K562 (cell line): ENCODE measurements at regions not wholly inside any gene's neighbourhood (a gene's known extent, or its start where the extent isn't known, plus 50 kb on each side); places are given as distances from the start of the nearest gene placed in this dataset.

Experiments
- ATAC-seq: fragments of 200-7000 bp; cut with Tn5 transposase; 3 replicates; pipeline ENCODE4 v1.9.1; 2020; ENCODE audit warnings: moderate library complexity
- BruUV-seq: library from RNA; stranded (reverse); fragments of 400-500 nt; replicated peaks from 2 replicates; lab custom pipeline; 2021; lab: Mats Ljungman, UMichigan
- CTCF ChIA-PET: fragments of 300-600 bp; formaldehyde crosslinking; extraction: SDS; loops from one replicate; lab custom pipeline; 2021; ENCODE audit warnings: low intra/inter-chr PET ratio; lab: Yijun Ruan, JAX
- POLR2A ChIA-PET: fragments of 300-600, 350-650 bp; sonication (Branson Sonifier 250); formaldehyde crosslinking; extraction: SDS; loops from one replicate; lab custom pipeline; 2021; ENCODE audit warnings: antibody characterized with exemption, inconsistent platforms; lab: Yijun Ruan, JAX
- DNase-seq, 4 experiments: peaks; one replicate each; pipeline versions ENCODE4 v3.0.0 to v3.0.0-alpha.2; 2011 to 2018; ENCODE audit warnings: low spot score in 3 of 4, mixed read lengths in 3 of 4; ENCODE audit errors: extremely low read depth in 1 of 4
- FAIRE-seq: peaks from 2 replicates; lab custom pipeline; 2011; peaks lifted over from hg19 to GRCh38; lab: Jason Lieb, UNC
- H2AFZ ChIP-seq: 2 replicates; pipeline ENCODE4 v1.6.0; 2011; ENCODE audit warnings: low read depth, low read length, control low read depth, inconsistent platforms
- H3K27ac ChIP-seq: fragments of 200-600 bp; 3 replicates; pipeline ENCODE4 v1.8.0; 2011; ENCODE audit warnings: low read depth, mild to moderate bottlenecking, control low read depth, inconsistent platforms, low read length, moderate library complexity, mixed read lengths; ENCODE audit errors: extremely low read depth
- H3K27me3 ChIP-seq, 2 experiments: fragments of 300-600 bp in 1 of 2; 2 replicates in 1 of 2; 3 replicates in 1 of 2; pipeline versions ENCODE4 v1.6.0 to v1.8.0; 2011; ENCODE audit warnings: inconsistent platforms in 2 of 2, low read length in 2 of 2, mild to moderate bottlenecking in 1 of 2, mixed read lengths in 1 of 2, moderate library complexity in 1 of 2; ENCODE audit not compliant: control insufficient read depth in 2 of 2, insufficient read depth in 2 of 2
- H3K36me3 ChIP-seq: fragments of 300-600 bp; 3 replicates; pipeline ENCODE4 v1.8.0; 2011; ENCODE audit warnings: mild to moderate bottlenecking, low read length, inconsistent platforms; ENCODE audit not compliant: control insufficient read depth, insufficient read depth
- H3K4me1 ChIP-seq, 2 experiments: fragments of 200-600 bp in 1 of 2; replicated peaks in 1 of 2; 2 replicates in 1 of 2; 3 replicates in 1 of 2; pipeline versions ENCODE4 v1.5.1 to v1.8.0; 2011; ENCODE audit warnings: inconsistent platforms in 2 of 2, low read length in 2 of 2, mild to moderate bottlenecking in 1 of 2, mixed read lengths in 1 of 2, moderate library complexity in 1 of 2; ENCODE audit not compliant: control insufficient read depth in 2 of 2, insufficient read depth in 2 of 2
- H3K4me2 ChIP-seq: 2 replicates; pipeline ENCODE4 v1.6.1; 2011; ENCODE audit warnings: low read length, control low read depth, inconsistent platforms, mixed read lengths; ENCODE audit not compliant: insufficient read depth
- H3K4me3 ChIP-seq: fragments of 200-600 bp; sonication (generic), shearing (Covaris generic); 2 replicates; pipeline ENCODE4 v1.5.1; 2016; ENCODE audit warnings: control low read depth, inconsistent platforms
- H3K79me2 ChIP-seq: fragments of 200-600 bp; 3 replicates; pipeline ENCODE4 v1.8.0; 2011; ENCODE audit warnings: low read length, inconsistent platforms; ENCODE audit not compliant: control insufficient read depth, insufficient read depth
- H3K9ac ChIP-seq, 2 experiments: 2 replicates each; pipeline versions ENCODE4 v1.6.0 to v1.6.1; 2011; ENCODE audit warnings: low read depth in 2 of 2, low read length in 2 of 2, control low read depth in 1 of 2, inconsistent platforms in 1 of 2, mild to moderate bottlenecking in 1 of 2, mixed read lengths in 1 of 2; ENCODE audit not compliant: insufficient read depth in 1 of 2
- H3K9me1 ChIP-seq: one replicate; pipeline ENCODE4 v1.6.0; 2011; ENCODE audit warnings: inconsistent platforms, mild to moderate bottlenecking, low read length, moderate library complexity; ENCODE audit not compliant: control insufficient read depth, insufficient read depth
- H3K9me3 ChIP-seq: replicated peaks from 2 replicates; pipeline ENCODE4 v1.5.1; 2011; ENCODE audit warnings: low read depth, low read length, inconsistent platforms; ENCODE audit not compliant: control insufficient read depth, insufficient read depth
- H4K20me1 ChIP-seq: replicated peaks from 2 replicates; pipeline ENCODE4 v1.6.1; 2011; ENCODE audit warnings: low read length, inconsistent platforms, mixed read lengths; ENCODE audit not compliant: control insufficient read depth, insufficient read depth
- ELK1 ChIP-seq: sonication (generic); formaldehyde crosslinking; IDR thresholded peaks from 2 replicates; pipeline ENCODE4 v1.8.1; 2022; ENCODE audit warnings: missing genetic modification reagents
- EP300 ChIP-seq: IDR thresholded peaks from 2 replicates; pipeline ENCODE4 v1.6.1; 2012; ENCODE audit warnings: low read length, improper control_type of control experiment
- NUFIP1 ChIP-seq: fragments of 450-650 bp; IDR thresholded peaks from 2 replicates; pipeline ENCODE4 v1.6.1; 2018; ENCODE audit not compliant: partially characterized antibody
- RAD51 ChIP-seq: fragments of 450-650 bp; IDR thresholded peaks from 2 replicates; pipeline ENCODE4 v1.7.1; 2016; ENCODE audit warnings: low read depth, mild to moderate bottlenecking, borderline replicate concordance
- ZNF239 ChIP-seq: fragments of 250-450 bp; sonication (Bioruptor Pico); IDR thresholded peaks from 2 replicates; pipeline ENCODE4 v1.4.0; 2020; ENCODE audit warnings: mild to moderate bottlenecking
- ZNF408 ChIP-seq: fragments of 250-450 bp; sonication (Bioruptor Pico); IDR thresholded peaks from 2 replicates; pipeline ENCODE4 v1.4.0; 2020; ENCODE audit warnings: low read depth, mild to moderate bottlenecking, moderate library complexity
- ZNF41 ChIP-seq: fragments of 250-450 bp; sonication (Bioruptor Pico); conservative IDR thresholded peaks from 2 replicates; pipeline ENCODE4 v1.4.0; 2020; ENCODE audit warnings: mild to moderate bottlenecking
- ZNF766 ChIP-seq: fragments of 200-800 bp; sonication (Bioruptor generic); conservative IDR thresholded peaks from 2 replicates; pipeline ENCODE4 v1.6.1; 2016; ENCODE audit warnings: missing genetic modification characterization, missing compliant biosample characterization
- WGBS: fragments of 100-300 bp; shearing (Covaris generic); methylation state at CpG from one replicate; pipeline ENCODE4 v1.1.6; 2016; ENCODE audit warnings: low coverage, mixed read lengths; ENCODE audit not compliant: insufficient coverage; ENCODE audit errors: missing lambda C conversion rate; 5-methylcytosine and 5-hydroxymethylcytosine counted together
- in situ Hi-C: fragments of 300-500 bp; cut with MboI; formaldehyde crosslinking; loops from 4 replicates; pipeline ENCODE4 v1.15.0; 2018; ENCODE audit warnings: inconsistent platforms, mixed read lengths
- intact Hi-C: fragments of 100-400 bp; cut with micrococcal nuclease; formaldehyde crosslinking; loops from 2 replicates; pipeline ENCODE4 v1.14.2; 2022
- TF ChIP-seq, protein P1 (sequence below): sonication (generic); formaldehyde crosslinking; IDR thresholded peaks from 2 replicates; pipeline ENCODE4 v1.9.0; 2022; ENCODE audit warnings: mild to moderate bottlenecking, missing genetic modification reagents
- TF ChIP-seq, protein P2 (sequence below): fragments of 450-650 bp; formaldehyde crosslinking; IDR thresholded peaks from 2 replicates; pipeline ENCODE4 v1.4.0; 2020; ENCODE audit warnings: mild to moderate bottlenecking, mixed read lengths
- TF ChIP-seq, protein P3 (sequence below): sonication (generic); formaldehyde crosslinking; IDR thresholded peaks from 2 replicates; pipeline ENCODE4 v1.5.0; 2020; ENCODE audit warnings: missing genetic modification reagents

DNA sequence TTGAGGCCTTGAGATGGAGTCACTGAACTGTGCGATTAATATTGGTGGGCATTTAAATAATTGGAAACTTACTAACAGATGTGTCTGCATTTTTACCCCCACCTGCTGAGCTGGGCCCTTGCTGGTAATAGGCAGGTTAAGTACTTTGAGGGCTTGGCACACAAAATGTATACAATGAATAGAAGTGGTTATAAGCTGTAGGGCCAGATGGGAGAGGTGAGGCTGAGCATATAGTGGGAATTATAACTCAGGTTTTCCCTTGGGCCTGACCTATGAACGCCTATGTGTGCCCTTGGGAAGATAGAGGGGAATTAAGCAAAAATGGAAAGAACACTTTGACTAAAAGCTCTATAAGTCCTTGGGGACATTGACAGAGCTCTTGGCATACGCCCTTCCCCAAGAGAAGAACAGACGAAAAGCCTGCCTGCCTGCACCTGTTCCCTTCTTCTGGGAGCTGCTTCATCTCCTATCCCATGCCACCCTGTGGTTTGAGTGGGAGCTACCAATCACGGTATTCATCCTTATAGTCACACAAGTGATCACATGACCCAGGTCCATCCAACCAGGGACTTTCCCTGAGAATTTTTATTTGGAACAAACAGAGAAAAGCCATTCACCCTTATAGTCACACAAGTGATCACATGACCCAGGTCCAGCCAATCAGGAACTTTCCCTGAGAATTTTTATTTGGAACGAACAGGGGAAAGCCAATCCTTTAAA, 260.7 kb upstream of the CSF3R start:
- no TSS peak for BruUV-seq
- no peaks in the 10 kb centered on the region for H3K9me3 ChIP-seq
- H3K9me1 ChIP-seq = no peaks in the 10 kb centered on the region
- POLR2A ChIA-PET = interaction anchor here (0.5 to 1.4 kb wide), 5 partner anchors 10 to 641 kb away, joined by 3 to 5 read pairs (median 3); no protein-coding TSS in a partner anchor
- in situ Hi-C loops = no loop called here
- intact Hi-C loops = no loop called here
- H3K27me3 ChIP-seq = peaks cover 2 to 7% of the 10 kb centered on the region in 2 experiments
- no peak overlapping the region for H3K9ac ChIP-seq
- FAIRE-seq (no peak), ATAC-seq (no peak), DNase-seq (no peak)
- H3K27ac ChIP-seq = no peak overlapping the region
- no peaks in the 10 kb centered on the region for H3K36me3 ChIP-seq
- no peak overlapping the region for H2AFZ ChIP-seq
- no peak overlapping the region for H3K4me3 ChIP-seq
- H3K4me1 ChIP-seq = no peaks in the 10 kb centered on the region
- H3K79me2 ChIP-seq = no peaks in the 10 kb centered on the region
- TF ChIP-seq NUFIP1 (no peak), ZNF41 (CRISPR knock-in tag) (no peak), RAD51 (peak; percentile 55), ZNF408 (CRISPR knock-in tag) (no peak), ZNF766 (CRISPR knock-in tag) (no peak), EP300 (no peak), ZNF239 (CRISPR knock-in tag) (no peak), ELK1 (CRISPR knock-in tag) (no peak)
- TF ChIP-seq, protein P1, sequence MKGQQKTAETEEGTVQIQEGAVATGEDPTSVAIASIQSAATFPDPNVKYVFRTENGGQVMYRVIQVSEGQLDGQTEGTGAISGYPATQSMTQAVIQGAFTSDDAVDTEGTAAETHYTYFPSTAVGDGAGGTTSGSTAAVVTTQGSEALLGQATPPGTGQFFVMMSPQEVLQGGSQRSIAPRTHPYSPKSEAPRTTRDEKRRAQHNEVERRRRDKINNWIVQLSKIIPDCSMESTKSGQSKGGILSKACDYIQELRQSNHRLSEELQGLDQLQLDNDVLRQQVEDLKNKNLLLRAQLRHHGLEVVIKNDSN = peak; percentile 27; the same call in 1 of the 2 replicates
- TF ChIP-seq, protein P2, sequence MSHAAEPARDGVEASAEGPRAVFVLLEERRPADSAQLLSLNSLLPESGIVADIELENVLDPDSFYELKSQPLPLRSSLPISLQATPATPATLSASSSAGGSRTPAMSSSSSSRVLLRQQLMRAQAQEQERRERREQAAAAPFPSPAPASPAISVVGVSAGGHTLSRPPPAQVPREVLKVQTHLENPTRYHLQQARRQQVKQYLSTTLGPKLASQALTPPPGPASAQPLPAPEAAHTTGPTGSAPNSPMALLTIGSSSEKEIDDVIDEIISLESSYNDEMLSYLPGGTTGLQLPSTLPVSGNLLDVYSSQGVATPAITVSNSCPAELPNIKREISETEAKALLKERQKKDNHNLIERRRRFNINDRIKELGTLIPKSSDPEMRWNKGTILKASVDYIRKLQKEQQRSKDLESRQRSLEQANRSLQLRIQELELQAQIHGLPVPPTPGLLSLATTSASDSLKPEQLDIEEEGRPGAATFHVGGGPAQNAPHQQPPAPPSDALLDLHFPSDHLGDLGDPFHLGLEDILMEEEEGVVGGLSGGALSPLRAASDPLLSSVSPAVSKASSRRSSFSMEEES (CRISPR knock-in tag) = peak; percentile 85
- TF ChIP-seq, protein P3, sequence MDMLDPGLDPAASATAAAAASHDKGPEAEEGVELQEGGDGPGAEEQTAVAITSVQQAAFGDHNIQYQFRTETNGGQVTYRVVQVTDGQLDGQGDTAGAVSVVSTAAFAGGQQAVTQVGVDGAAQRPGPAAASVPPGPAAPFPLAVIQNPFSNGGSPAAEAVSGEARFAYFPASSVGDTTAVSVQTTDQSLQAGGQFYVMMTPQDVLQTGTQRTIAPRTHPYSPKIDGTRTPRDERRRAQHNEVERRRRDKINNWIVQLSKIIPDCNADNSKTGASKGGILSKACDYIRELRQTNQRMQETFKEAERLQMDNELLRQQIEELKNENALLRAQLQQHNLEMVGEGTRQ (CRISPR knock-in tag) = 0 out of 2 replicates have a peak, but pooled peaks have one; percentile 14
- TF ChIP-seq, all 486 proteins: peak for 4
- H3K4me2 ChIP-seq = no peak overlapping the region
- CTCF ChIA-PET = no interaction called here
- no peaks in the 10 kb centered on the region for H4K20me1 ChIP-seq
- WGBS = 2% methylated on average over 6 of the region's 6 CpGs
